Ectodermal cell (in vitro differentiated cells): ENCODE measurements at regions not wholly inside any gene's neighbourhood (a gene's known extent, or its start where the extent isn't known, plus 50 kb on each side); places are given as distances from the start of the nearest gene placed in this dataset.

Source experiments
- H3K27ac ChIP-seq: 2 replicates; pipeline ENCODE4 v1.7.0; 2013; ENCODE audit warnings: mild to moderate bottlenecking, low read depth, low read length; ENCODE audit not compliant: insufficient read depth, poor library complexity, severe bottlenecking
- H3K27me3 ChIP-seq: 2 replicates; pipeline ENCODE4 v1.7.0; 2013; ENCODE audit warnings: mild to moderate bottlenecking, low read length; ENCODE audit not compliant: insufficient read depth, control insufficient read depth, poor library complexity, severe bottlenecking
- H3K36me3 ChIP-seq: one replicate; pipeline ENCODE4 v1.7.0; 2013; ENCODE audit warnings: low read length; ENCODE audit not compliant: control insufficient read depth, insufficient read depth
- H3K4me1 ChIP-seq: one replicate; pipeline ENCODE4 v1.7.0; 2013; ENCODE audit warnings: low read length; ENCODE audit not compliant: control insufficient read depth, insufficient read depth
- H3K4me3 ChIP-seq: 2 replicates; pipeline ENCODE4 v1.7.0; 2013; ENCODE audit warnings: low read depth, low read length, control low read depth; ENCODE audit not compliant: insufficient read depth
- H3K9me3 ChIP-seq: 2 replicates; pipeline ENCODE4 v1.7.0; 2013; ENCODE audit warnings: mild to moderate bottlenecking, low read length, moderate library complexity; ENCODE audit not compliant: control insufficient read depth
- WGBS, 2 experiments: methylation state at CpG; one replicate each; pipeline ENCODE4 v1.1.7; 2013; ENCODE audit warnings: missing lambda C conversion rate in 2 of 2; 5-methylcytosine and 5-hydroxymethylcytosine counted together

DNA sequence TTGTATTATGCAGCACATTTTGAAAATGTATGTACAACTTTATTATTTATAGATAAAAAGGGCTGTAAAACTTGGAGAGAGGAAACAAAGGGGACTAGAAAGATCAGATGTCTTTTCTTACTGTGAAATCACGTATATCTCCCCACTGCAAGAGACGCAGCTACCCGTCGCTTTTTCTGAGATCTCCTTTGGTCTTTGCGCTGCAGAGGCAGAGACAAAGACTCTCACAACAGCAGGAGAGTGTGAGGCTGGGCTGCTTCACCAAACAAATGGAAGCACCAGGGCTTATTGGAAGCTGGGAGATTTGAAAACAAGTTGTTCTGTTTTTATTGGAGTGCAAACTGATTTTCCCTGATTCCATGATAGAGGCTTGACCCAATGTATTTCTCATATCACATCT, 129.0 kb upstream of the PARD3B start:
- H3K36me3 ChIP-seq = no peaks in the 10 kb centered on the region
- no peak overlapping the region for H3K4me3 ChIP-seq
- H3K27me3 ChIP-seq = no peaks in the 10 kb centered on the region
- H3K27ac ChIP-seq = no peak overlapping the region
- WGBS, 2 experiments = 47 to 51% methylated on average over 5 of the region's 5 CpGs
- H3K9me3 ChIP-seq = no peaks in the 10 kb centered on the region
- H3K4me1 ChIP-seq = peaks cover 6% of the 10 kb centered on the region

DNA sequence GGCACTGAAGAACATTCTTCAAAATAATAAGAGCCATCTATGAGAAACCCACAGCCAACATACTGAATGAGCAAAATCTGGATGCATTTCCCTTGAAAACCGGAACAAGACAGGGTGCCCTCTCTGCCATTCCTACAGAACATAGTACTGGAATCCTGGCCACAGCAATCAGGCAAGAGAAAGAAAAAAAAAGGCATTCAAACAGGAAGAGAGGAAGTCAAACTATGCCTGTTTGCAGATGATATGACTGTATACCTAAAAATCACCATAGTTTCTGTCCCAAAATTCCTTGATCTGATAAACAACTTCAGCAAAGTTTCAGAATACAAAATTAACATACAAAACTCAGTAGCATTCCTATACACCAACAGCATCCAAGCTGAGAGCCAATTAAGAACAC, 119.5 kb upstream of the PARD3B start:
- no peak overlapping the region for H3K27ac ChIP-seq
- WGBS, 2 experiments = 93 to 97% methylated on average over 1 of the region's 1 CpG
- no peaks in the 10 kb centered on the region for H3K4me1 ChIP-seq
- no peaks in the 10 kb centered on the region for H3K27me3 ChIP-seq
- H3K4me3 ChIP-seq = no peak overlapping the region
- H3K9me3 ChIP-seq = no peaks in the 10 kb centered on the region
- H3K36me3 ChIP-seq = no peaks in the 10 kb centered on the region

DNA sequence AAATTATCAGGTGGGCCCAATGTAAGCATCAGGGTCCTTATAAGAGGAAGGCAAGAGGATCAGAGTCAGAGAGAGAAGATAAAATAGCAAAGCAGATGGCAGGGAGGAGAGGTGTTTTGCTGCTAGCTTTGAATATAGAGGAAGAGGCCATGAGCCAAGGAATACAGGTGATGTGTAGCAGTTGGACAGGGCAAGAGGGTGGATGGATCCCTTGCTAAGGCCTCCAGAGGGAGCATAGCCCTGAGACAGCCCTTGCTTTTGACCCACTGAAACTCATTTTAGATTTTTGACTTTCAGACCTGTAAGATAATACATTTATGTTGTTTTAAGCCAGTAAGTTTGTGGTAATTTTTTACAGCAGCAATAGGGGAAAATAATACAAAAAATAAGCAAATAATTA, 116.6 kb upstream of the PARD3B start:
- no peak overlapping the region for H3K4me3 ChIP-seq
- no peaks in the 10 kb centered on the region for H3K9me3 ChIP-seq
- no peak overlapping the region for H3K27ac ChIP-seq
- no peaks in the 10 kb centered on the region for H3K27me3 ChIP-seq
- H3K4me1 ChIP-seq = no peaks in the 10 kb centered on the region
- H3K36me3 ChIP-seq = no peaks in the 10 kb centered on the region

DNA sequence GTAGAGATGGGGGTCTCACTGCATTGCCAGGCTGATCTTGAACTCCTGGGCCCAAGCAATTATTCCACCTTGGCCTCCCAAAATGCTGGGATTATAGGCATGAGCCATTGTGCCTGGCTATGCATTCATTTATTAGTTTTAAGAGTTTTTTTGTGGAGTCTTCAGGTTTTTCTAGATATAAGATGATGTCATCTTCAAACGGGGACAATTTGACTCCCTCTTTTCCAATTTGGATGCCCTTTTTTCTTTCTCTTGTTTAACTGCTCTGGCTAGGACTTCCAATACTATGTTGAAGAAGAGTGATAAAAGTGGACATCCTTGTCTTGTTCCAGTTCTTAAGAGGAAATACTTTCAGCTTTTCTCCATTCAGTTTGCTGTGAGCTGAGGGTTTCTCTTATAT, 113.7 kb upstream of the PARD3B start:
- Histone ChIP-seq H3K9me3 (no peaks in the 10 kb centered on the region), H3K4me3 (no peak overlapping the region), H3K27ac (no peak overlapping the region), H3K36me3 (no peaks in the 10 kb centered on the region), H3K4me1 (no peaks in the 10 kb centered on the region), H3K27me3 (no peaks in the 10 kb centered on the region)
- WGBS, 2 experiments = 100% methylated on average over 1 of the region's 1 CpG

DNA sequence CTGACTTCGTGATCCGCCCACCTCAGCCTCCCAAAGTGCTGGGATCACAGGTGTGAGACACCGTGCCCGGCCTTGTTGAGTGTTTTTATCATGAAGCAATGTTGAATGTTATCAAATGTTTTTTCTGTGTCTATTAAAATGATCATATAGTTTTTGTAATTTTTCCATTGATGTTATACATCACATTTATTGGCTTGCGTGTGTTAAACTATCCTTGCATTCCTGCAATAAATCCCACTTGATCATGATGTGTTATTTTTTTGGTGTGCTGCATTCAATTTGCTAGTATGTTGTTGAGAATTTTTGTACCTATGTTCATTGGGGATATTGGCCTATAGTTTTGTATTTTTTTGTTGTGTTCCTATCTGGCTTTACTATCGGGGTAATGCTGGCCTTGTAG, 113.1 kb upstream of the PARD3B start:
- Histone ChIP-seq H3K27ac (no peak overlapping the region), H3K4me3 (no peak overlapping the region), H3K27me3 (no peaks in the 10 kb centered on the region), H3K36me3 (no peaks in the 10 kb centered on the region), H3K9me3 (no peaks in the 10 kb centered on the region), H3K4me1 (peaks cover under 1% of the 10 kb centered on the region)
- 89 to 95% methylated on average over 5 to 6 of the region's 6 CpGs for WGBS, 2 experiments

DNA sequence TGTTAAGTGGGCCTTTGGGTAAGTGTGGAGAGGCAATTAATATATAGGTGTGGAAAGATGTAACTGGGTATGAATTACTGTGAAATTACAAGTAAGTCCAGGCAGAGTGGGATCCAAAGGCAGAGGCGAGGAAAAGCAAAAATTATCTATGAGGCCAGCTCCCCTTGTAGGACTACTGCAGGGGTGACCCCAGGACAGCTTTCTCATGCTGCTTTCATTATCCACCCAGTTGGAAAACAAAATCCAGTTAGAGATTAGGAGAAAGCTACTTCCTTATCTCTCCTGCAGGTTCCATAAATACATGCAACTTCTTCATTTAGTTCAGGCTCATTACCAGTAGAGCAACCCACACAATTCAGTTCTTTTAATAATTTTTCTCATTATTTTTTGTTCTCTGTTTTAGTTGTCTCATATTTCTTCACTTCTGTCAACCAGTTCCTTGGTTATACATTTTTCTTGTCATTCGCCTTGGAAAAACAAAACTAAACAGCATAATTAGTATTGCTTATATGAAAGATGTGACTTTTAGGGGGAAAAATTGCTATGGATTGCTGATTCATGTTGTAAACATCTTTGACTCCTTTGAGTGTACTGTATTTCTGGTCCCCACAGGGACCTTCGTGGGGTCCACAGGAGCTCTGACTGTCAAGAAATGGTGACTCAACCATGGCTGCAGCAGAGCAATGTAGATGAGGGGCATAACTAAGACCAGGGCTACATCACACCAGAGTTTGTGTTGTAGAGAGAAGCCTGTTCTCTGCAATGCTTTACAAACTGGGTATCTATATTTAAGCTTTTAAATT, 110.4 kb upstream of the PARD3B start:
- H3K4me3 ChIP-seq = no peak overlapping the region
- no peaks in the 10 kb centered on the region for H3K27me3 ChIP-seq
- H3K9me3 ChIP-seq = peaks cover 2% of the 10 kb centered on the region
- H3K27ac ChIP-seq = no peak overlapping the region
- peaks cover 19% of the 10 kb centered on the region for H3K4me1 ChIP-seq
- H3K36me3 ChIP-seq = no peaks in the 10 kb centered on the region
- WGBS, 2 experiments = 85 to 90% methylated on average over 2 to 3 of the region's 3 CpGs

DNA sequence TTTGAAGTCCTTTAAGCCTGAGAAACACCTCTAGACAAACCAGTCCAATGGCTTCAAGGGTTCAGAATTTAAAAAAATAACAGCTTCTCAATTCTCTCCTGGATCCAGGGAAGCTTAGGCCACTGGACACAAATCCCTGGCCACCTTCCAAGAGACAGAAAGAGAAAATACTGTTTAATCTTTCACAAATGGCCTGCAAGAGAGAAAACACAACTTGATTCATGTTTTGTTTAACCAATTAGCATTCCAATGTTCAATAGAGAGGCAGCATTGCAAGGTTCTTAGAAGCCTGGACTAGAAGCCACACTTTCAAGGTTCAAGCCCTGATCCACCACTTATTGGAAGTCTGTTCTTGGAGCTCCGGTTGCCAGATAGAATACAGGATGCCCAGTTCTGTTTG, 109.0 kb upstream of the PARD3B start:
- H3K27me3 ChIP-seq = no peaks in the 10 kb centered on the region
- H3K4me3 ChIP-seq = no peak overlapping the region
- H3K27ac ChIP-seq = no peak overlapping the region

DNA sequence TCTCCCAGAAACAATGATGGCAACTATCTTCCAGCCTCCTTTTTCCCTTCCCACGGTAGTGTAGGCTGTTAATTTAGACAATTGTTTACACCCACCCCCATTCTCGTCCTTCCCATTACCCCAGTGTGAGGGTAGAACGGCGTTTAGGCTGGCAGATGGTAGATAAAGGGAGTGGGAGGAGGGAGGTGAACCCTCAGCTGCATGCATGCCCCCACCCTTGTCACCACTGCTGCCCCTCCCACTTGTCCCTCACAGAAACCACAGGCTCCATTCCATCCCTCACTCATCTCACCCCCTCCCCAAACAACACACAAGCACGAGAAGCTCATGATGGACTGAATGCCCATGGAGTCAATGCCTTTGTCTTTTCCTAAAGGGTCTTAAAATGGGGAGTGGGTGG, 107.9 kb upstream of the PARD3B start:
- 50 to 67% methylated on average over 1 of the region's 5 CpGs for WGBS, 2 experiments
- Histone ChIP-seq H3K27ac (no peak overlapping the region), H3K4me1 (peaks cover 19% of the 10 kb centered on the region), H3K36me3 (no peaks in the 10 kb centered on the region), H3K4me3 (no peak overlapping the region), H3K27me3 (no peaks in the 10 kb centered on the region), H3K9me3 (peaks cover 2% of the 10 kb centered on the region)

More for the DNA sequence above, 109.0 kb upstream of the PARD3B start:
- no peaks in the 10 kb centered on the region for H3K36me3 ChIP-seq
- peaks cover 2% of the 10 kb centered on the region for H3K9me3 ChIP-seq
- 100% methylated on average over 1 of the region's 1 CpG for WGBS, 2 experiments
- H3K4me1 ChIP-seq = peaks cover 19% of the 10 kb centered on the region

DNA sequence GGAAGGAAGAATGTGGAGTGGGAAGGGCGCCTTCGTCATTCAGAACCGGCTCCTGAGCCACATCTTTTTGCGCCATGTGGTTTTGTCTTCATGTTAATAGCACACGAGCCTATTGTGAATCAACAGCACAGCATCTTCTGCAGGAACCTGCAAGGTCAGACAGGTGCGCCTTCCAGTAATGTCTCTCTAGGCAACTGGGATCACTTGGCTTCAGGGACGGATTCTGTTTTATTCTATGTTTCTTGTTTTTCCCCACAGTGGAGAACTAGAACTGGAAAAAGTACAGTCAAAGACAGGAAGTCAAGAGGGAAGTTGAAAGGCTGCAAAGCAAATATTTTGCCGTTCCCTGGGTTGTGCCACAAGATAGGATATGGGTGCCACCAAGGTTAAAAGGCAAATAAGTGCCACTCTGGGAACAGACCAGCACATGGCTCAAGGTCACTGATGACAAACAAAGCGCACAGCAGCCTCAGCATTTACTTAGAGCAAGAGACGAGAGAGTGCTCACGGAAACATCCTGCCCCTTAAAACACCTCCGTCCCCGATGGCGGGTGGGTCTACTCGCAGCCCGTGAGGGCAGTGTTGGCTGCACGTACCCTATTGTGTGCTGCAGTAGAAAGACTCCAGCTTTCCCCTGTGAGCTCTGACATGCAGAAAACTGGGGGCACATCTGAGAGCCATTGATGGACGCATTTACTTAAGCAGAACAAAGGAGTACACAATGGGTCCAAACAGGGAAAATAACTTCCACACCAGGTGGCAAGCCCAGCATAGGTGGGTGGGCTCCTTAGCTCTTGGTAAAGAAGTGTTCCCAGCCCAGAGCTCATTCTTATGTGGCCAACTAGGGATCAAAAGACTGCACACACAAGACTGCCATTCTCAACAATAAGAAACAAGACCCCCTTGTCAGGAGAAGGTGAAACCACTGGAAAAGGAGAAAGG, 107.2 kb upstream of the PARD3B start:
- H3K4me3 ChIP-seq = no peak overlapping the region
- H3K36me3 ChIP-seq = no peaks in the 10 kb centered on the region
- 56 to 66% methylated on average over 18 of the region's 18 CpGs for WGBS, 2 experiments
- H3K9me3 ChIP-seq = peaks cover 2% of the 10 kb centered on the region
- H3K27me3 ChIP-seq = no peaks in the 10 kb centered on the region
- peaks cover 19% of the 10 kb centered on the region for H3K4me1 ChIP-seq
- H3K27ac ChIP-seq = peak overlapping the region; percentile 61

DNA sequence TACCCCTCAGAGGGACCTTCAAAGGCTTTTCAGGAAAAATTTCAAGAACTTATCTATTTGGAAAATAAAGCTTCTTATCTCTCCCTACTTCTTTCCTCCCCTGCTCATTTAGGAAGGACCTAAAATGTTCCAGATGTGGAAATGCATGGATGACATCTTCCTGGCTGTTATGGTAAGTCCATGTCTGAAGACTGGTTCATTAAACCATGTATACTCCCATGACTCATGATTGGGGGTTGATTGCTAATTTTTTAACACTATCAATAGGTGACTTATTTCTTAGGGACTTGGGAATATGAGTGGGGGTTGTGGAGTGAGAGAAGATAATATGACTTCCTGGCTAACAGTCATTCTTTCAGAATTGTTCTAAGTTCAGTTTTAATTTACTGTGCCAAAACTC, 104.0 kb upstream of the PARD3B start:
- no peak overlapping the region for H3K4me3 ChIP-seq
- H3K27ac ChIP-seq = no peak overlapping the region
- H3K4me1 ChIP-seq = peaks cover 19% of the 10 kb centered on the region
- peaks cover 2% of the 10 kb centered on the region for H3K9me3 ChIP-seq
- H3K36me3 ChIP-seq = no peaks in the 10 kb centered on the region
- H3K27me3 ChIP-seq = no peaks in the 10 kb centered on the region
